Loucy (cell line): ENCODE measurements at regions not wholly inside any gene's neighbourhood (a gene's known extent, or its start where the extent isn't known, plus 50 kb on each side); places are given as distances from the start of the nearest gene placed in this dataset.

ENCODE experiments used
- H2AFZ ChIP-seq: fragments of 200-600 bp; sonication (generic); 2 replicates; pipeline ENCODE4 v1.6.0; 2016; ENCODE audit warnings: antibody characterized with exemption, mild to moderate bottlenecking, low read length, moderate library complexity
- H3F3A ChIP-seq: fragments of 200-600 bp; 2 replicates; pipeline ENCODE4 v1.6.0; 2016; ENCODE audit warnings: antibody characterized with exemption, low read depth, mild to moderate bottlenecking
- H3K27me3 ChIP-seq: fragments of 200-600 bp; sonication (generic); 2 replicates; pipeline ENCODE4 v1.6.1; 2014; ENCODE audit warnings: low read length, mild to moderate bottlenecking; ENCODE audit not compliant: insufficient read depth, poor library complexity, severe bottlenecking
- H3K36me3 ChIP-seq: fragments of 200-600 bp; sonication (generic); 2 replicates; pipeline ENCODE4 v1.6.1; 2016; ENCODE audit warnings: low read length; ENCODE audit not compliant: insufficient read depth
- H3K4me1 ChIP-seq: fragments of 200-600 bp; sonication (generic); 2 replicates; pipeline ENCODE4 v1.5.1; 2014; ENCODE audit warnings: low read length, mild to moderate bottlenecking; ENCODE audit not compliant: insufficient read depth, poor library complexity, severe bottlenecking
- H3K4me2 ChIP-seq: fragments of 200-600 bp; sonication (generic); 2 replicates; pipeline ENCODE4 v1.6.0; 2014; ENCODE audit warnings: antibody characterized with exemption, low read length, low read depth, mild to moderate bottlenecking; ENCODE audit not compliant: poor library complexity, severe bottlenecking
- H3K4me3 ChIP-seq: fragments of 200-600 bp; sonication (generic); 2 replicates; pipeline ENCODE4 v1.5.1; 2014; ENCODE audit warnings: low read length, mild to moderate bottlenecking, mixed read lengths; ENCODE audit not compliant: poor library complexity, severe bottlenecking
- H3K79me2 ChIP-seq: fragments of 200-600 bp; sonication (generic); 2 replicates; pipeline ENCODE4 v1.6.1; 2014; ENCODE audit warnings: low read length; ENCODE audit not compliant: insufficient read depth
- H3K9ac ChIP-seq: fragments of 200-600 bp; sonication (generic); 2 replicates; pipeline ENCODE4 v1.6.0; 2014; ENCODE audit warnings: mild to moderate bottlenecking, low read depth, low read length, moderate library complexity; ENCODE audit not compliant: poor library complexity, severe bottlenecking
- H3K9me2 ChIP-seq: fragments of 200-600 bp; sonication (generic); replicated peaks from 2 replicates; pipeline ENCODE4 v1.6.1; 2016; ENCODE audit warnings: low read depth, low read length, mixed read lengths
- H3K9me3 ChIP-seq: fragments of 200-600 bp; sonication (generic); 2 replicates; pipeline ENCODE4 v1.6.1; 2014; ENCODE audit warnings: mild to moderate bottlenecking, antibody characterized with exemption, low read length, low read depth; ENCODE audit not compliant: insufficient read depth
- H4K20me1 ChIP-seq: fragments of 200-600 bp; sonication (generic); 2 replicates; pipeline ENCODE4 v1.6.0; 2014; ENCODE audit warnings: antibody characterized with exemption, low read length, mild to moderate bottlenecking; ENCODE audit not compliant: insufficient read depth, poor library complexity, severe bottlenecking
- CTCF ChIP-seq: fragments of 200-600 bp; sonication (generic); conservative IDR thresholded peaks from 2 replicates; pipeline ENCODE4 v1.5.1; 2014; ENCODE audit warnings: mild to moderate bottlenecking, antibody characterized with exemption, low read length
- EZH2phosphoT487 ChIP-seq: fragments of 200-600 bp; IDR thresholded peaks from 2 replicates; pipeline ENCODE4 v1.6.1; 2018; ENCODE audit warnings: antibody characterized with exemption, mild to moderate bottlenecking, moderate library complexity, borderline replicate concordance

GRCh38 chr1:233489411-233489810, 124.5 kb upstream of the KCNK1 start:
- Histone ChIP-seq H3K27me3 (no peaks in the 10 kb centered on the region), H3K36me3 (no peaks in the 10 kb centered on the region), H3K9ac (no peak overlapping the region), H3K4me2 (no peak overlapping the region), H3F3A (no peaks in the 10 kb centered on the region), H3K9me3 (no peaks in the 10 kb centered on the region), H3K9me2 (no peaks in the 10 kb centered on the region), H3K4me3 (no peak overlapping the region), H2AFZ (no peak overlapping the region), H3K4me1 (no peaks in the 10 kb centered on the region), H4K20me1 (no peaks in the 10 kb centered on the region), H3K79me2 (no peaks in the 10 kb centered on the region)
- TF ChIP-seq EZH2phosphoT487 (no peak), CTCF (no peak)

GRCh38 chr1:233490488-233490887, 123.4 kb upstream of the KCNK1 start:
- Histone ChIP-seq H2AFZ (no peak overlapping the region), H4K20me1 (no peaks in the 10 kb centered on the region), H3K9me3 (no peaks in the 10 kb centered on the region), H3K36me3 (no peaks in the 10 kb centered on the region), H3K4me3 (no peak overlapping the region), H3K79me2 (no peaks in the 10 kb centered on the region), H3F3A (no peaks in the 10 kb centered on the region), H3K4me1 (no peaks in the 10 kb centered on the region), H3K9me2 (no peaks in the 10 kb centered on the region), H3K27me3 (no peaks in the 10 kb centered on the region), H3K9ac (no peak overlapping the region), H3K4me2 (no peak overlapping the region)
- TF ChIP-seq CTCF: no peak
- TF ChIP-seq EZH2phosphoT487: no peak

GRCh38 chr1:233491953-233492620, 121.8 kb upstream of the KCNK1 start:
- TF ChIP-seq EZH2phosphoT487: no peak
- TF ChIP-seq CTCF: no peak
- Histone ChIP-seq H4K20me1 (no peaks in the 10 kb centered on the region), H3K9ac (no peak overlapping the region), H3K9me3 (no peaks in the 10 kb centered on the region), H3K4me2 (no peak overlapping the region), H3F3A (no peaks in the 10 kb centered on the region), H3K79me2 (no peaks in the 10 kb centered on the region), H3K27me3 (no peaks in the 10 kb centered on the region), H3K9me2 (no peaks in the 10 kb centered on the region), H3K36me3 (no peaks in the 10 kb centered on the region), H2AFZ (no peak overlapping the region), H3K4me1 (no peaks in the 10 kb centered on the region), H3K4me3 (no peak overlapping the region)
